ENCODE measurements at regions not wholly inside any gene's neighbourhood (a gene's known extent, or its start where the extent isn't known, plus 50 kb on each side); places are given as distances from the start of the nearest gene placed in this dataset.

DNA sequence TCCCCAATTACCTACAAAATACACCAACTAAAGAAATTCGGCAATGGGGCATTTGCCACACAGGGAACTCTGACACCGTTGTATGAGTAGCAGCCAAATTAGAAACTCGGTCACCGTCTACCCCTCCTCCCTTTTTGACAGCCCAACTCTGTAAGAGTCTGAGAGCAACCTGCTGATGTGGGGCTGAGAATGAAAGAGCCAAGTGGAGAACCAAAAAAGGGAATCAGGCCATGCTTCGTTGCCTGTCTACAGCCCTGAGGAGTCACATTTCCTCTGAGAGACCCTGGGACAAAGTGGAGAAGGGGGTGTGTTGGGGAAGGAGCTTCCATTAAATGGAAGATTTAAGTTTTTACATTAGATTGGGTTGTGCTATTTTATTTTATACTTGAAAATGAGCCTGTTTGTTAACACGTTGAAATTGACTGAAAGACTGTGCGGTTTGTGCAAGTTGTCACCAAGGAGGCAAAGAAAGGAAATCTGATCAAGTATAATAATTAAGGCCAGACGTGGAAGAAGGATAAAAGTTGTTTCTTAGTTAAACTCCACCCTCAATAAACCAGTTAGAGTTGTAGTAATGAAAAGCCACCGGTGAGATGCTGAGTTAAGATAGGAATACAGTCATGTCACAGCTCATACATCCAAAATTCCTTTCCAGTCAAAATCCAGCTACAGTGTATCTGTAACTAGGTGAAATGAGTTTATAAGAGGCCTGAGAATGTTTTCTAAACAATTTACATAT, 131.7 kb upstream of the CREB1 start:
- TF ChIP-seq CTCF (IDR thresholded peaks at IDR 0.05) (no peak), POLR2A (IDR thresholded peaks at IDR 0.05) (no peak), POLR2AphosphoS5 (IDR thresholded peaks at IDR 0.05) (no peak)

All from upper lobe of left lung (tissue), 4 donors.